Umbilical cord (tissue), 1 donor: ENCODE measurements at regions not wholly inside any gene's neighbourhood (a gene's known extent, or its start where the extent isn't known, plus 50 kb on each side); places are given as distances from the start of the nearest gene placed in this dataset.
A peak's percentile ranks its signal among the peaks of the same experiment; 100 is the strongest.

Experiments used
- DNase-seq: peaks from one replicate; pipeline ENCODE4 v3.0.0-alpha.2; 2015; ENCODE audit warnings: low spot score

DNA sequence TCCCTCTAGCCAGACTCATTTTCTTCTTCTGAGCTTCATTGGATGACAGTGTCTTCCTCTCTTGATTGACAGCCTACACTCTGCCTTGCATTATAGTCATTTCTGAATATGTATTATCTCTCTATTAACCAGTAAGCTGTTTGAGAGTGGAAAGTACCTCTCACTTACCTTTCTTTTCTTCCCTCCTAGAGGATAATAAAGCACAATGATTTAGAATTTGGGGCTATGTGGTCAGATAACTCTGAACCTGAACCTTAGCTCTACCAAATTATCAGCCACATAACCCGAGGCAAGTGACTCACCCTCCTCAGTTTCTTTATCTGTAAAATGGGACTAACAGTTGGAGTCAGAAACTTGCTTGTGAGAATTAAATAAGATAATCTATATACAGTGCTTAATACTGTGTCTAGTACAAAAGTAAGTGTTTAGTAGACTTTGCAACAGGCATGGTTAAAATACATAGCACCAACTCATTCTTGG lies 331.8 kb upstream of the TBL1XR1 start:
- DNase-seq, result no peak

- DNase-seq, result peak; percentile 79
Observed at GRCh38 chr3:177529716-177530335, 332.5 kb upstream of the TBL1XR1 start.

DNA sequence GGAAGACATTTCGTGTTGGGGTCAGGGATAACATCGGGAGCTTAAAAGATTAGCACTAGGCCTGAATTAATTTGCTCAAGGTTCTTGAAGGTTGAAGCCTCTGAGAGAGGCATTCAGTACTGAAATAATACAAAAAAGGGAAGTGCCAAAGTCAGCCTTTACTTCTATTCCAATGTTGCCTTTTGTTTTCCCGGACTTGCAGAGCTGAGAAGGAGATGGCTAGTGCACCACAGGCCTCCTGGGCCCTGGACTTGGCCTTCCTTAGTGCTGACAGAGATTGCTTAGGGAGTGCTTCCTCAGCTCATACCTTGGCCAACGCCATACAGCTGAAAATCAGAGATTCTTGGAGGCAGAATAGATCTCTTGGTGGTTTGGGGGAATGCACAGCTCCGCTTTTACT lies 333.6 kb upstream of the TBL1XR1 start:
- DNase-seq, result no peak

DNA sequence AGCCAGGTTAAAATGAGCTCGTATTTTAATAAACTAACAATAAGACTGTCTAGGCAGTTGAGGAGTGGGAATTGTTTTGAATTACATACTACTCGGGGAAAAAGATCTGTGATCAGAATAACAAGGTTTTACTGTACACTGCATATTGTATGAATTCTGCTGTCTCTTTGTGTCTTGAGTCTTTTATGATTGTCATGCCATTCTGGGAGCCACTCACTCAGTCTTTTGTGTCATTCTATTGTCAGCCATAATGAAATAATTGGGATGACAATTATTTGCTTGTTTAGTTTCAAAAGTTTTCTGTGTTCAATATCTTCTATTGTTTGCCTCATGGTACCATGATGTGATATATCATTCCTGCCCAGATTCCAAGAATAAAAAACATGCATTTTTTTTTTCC lies 339.6 kb upstream of the TBL1XR1 start:
- DNase-seq, result no peak

GRCh38 chr3:177537612-177538011 lies 340.3 kb upstream of the TBL1XR1 start:
- DNase-seq, result no peak

DNA sequence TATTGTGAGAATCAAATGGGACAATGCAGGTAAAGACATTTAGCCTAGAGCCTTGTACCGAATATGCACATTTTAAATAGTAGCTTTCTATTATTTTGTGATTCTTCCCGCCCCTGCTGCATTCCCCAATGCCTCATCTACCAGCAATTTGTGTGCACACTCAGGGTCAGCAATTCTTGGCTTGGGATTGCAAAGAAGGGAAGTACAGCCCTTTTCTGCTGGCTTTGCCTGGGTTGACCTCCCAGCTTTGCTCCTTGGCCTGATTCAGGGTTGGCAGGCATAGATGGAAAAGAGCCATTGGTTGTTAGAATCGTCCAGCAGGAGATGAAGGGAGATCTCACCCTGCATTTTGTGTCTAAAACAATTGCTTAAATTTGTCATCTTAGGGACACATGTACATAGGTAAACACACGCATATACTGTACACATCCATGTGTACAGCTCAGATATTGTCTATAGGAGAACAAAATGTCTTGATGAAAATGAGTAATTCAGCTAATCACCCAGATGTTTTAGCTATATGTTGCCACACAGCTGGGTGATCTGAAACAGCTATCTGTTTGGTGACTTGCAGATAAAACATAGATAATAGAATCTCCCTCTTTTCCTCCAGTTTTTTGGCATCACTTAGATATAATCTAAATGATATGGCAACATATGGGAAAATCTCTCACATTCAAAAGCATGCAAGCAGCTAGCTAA lies 340.9 kb upstream of the TBL1XR1 start:
- peak; percentile 34 for DNase-seq

- no peak for DNase-seq
Observed at GRCh38 chr3:177538750-177539730, 341.8 kb upstream of the TBL1XR1 start.

- DNase-seq, result no peak
Observed at GRCh38 chr3:177541541-177541940, 344.3 kb upstream of the TBL1XR1 start.

DNA sequence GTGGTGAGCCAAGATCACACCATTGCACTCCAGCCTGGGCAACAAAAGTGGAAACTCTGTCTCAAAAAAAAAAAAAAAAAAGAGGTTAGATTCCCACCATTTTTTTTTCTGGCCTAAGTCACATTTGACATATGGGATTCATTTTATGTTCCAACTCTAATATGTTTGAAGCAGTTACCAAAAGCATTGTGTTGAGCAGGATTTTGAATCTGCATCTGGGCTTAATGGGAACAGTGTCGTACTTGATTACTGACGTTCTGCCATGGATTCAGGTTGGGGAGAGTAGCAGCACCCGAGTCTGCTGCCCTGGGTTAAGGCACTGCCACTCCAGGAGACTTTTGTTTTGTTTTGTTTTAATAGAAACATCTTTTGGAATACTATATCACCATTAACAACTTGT lies 348.7 kb upstream of the TBL1XR1 start:
- no peak for DNase-seq

- peak; percentile 22 for DNase-seq
Observed at GRCh38 chr3:177547711-177548350, 350.5 kb upstream of the TBL1XR1 start.

DNA sequence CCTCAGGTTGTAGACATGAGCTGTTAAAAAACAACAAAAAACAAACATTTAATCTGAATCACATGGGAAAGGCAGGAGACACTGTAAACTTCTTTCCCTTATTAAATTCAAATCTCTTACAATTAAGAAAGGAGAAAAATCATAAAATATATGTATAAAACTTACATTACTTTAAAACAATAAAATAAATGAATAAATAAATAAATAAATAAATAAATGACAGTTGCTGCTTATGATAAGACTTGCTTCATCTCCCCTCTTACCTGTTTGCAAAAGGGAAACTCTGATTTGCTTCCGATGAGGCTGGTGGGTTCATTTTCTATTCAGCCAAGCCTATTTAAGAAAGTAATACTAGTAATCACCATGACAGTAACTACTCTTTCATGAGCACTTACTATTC lies 353.4 kb upstream of the TBL1XR1 start:
- no peak for DNase-seq

GRCh38 chr3:177551431-177551836 lies 354.2 kb upstream of the TBL1XR1 start:
- DNase-seq, result no peak

GRCh38 chr3:177552051-177552450 lies 354.8 kb upstream of the TBL1XR1 start:
- DNase-seq, result no peak

DNA sequence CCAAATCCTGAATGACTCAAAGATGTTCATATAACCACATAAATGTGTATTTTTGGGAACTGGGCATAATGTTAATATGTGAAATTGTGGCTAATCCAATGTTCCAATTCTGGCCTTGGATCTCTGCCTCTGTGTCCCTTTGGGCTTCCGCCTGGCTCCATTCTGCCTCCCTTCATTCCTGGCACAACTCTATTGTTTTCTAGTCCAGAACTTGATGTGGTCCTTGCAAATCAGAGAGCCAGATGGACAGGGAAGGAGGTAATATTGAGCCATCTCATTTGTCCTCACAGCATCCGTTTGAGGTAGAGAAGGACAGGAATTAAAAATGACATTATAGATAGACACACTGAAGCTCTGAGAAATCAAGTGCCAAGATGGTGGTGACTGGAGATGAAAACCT lies 355.7 kb upstream of the TBL1XR1 start:
- no peak for DNase-seq

DNA sequence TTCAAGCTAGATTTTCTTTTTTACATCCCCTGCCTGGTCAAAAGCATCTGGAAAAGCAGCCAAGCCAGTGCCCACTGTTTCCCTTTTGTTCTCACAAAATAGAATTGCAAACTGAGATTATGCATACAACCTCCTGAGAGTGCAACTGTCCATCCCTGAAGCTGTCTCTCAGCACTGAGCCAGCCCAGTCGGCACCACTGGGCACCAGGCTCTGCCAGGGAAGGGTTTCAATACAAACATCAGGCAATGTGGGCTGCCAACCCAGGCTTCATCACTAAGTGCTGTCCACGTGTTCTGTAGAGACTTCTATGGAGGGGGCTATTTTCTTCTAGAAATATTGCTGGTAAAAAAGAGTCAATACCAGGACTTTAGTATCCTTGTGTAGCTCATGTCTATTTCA lies 356.3 kb upstream of the TBL1XR1 start:
- no peak for DNase-seq

GRCh38 chr3:177554895-177555759 lies 357.8 kb upstream of the TBL1XR1 start:
- peak; percentile 34 for DNase-seq

- no peak for DNase-seq
Observed at GRCh38 chr3:177557548-177557947, 360.3 kb upstream of the TBL1XR1 start.

DNA sequence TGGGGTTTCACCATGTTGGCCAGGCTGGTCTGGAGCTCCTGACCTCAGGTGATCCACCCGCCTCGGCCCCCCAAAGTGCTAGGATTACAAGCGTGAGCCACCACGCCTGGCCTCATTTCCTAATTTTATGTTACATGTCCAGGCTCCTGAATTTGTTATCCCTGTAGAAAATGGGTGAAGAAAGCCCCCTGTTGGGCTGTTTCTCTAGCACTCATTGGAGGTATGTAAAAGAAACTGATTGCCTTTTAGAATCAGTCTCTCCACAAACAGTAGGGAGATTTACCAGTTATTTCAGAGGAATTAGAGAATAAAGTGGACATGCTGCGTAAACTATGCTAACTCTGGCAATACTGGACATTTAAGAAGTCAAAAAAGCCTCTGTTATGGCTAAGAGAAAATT lies 364.1 kb upstream of the TBL1XR1 start:
- DNase-seq, result no peak

DNA sequence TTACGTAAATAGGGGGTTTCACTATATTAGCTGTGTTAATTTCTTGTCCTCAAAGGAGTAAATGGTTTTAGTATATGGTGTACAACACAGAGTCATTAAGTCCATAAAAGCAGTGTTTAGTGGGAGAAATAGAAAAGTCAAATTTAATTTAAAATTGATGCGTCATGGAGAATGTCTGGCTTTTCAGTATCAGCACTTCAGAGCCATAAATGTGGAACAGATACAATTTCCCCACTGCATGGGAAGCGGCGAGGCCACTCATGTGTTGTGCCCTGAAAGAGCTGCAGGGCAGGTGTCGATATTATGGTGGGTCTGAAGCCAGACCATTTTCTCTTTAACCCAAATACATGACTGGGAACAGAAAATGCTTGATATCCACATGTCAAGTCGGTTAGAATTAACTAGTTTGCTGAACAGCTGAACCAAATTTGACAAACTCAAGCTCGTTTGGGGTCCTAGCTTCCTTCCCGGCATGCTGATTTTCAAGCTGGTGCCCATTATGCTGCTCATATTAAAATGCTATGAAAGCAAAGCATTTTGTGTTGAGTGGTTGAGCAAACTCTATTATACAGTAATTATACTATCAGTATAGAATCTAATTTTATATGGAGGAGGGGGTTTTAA lies 364.6 kb upstream of the TBL1XR1 start:
- DNase-seq, result no peak

DNA sequence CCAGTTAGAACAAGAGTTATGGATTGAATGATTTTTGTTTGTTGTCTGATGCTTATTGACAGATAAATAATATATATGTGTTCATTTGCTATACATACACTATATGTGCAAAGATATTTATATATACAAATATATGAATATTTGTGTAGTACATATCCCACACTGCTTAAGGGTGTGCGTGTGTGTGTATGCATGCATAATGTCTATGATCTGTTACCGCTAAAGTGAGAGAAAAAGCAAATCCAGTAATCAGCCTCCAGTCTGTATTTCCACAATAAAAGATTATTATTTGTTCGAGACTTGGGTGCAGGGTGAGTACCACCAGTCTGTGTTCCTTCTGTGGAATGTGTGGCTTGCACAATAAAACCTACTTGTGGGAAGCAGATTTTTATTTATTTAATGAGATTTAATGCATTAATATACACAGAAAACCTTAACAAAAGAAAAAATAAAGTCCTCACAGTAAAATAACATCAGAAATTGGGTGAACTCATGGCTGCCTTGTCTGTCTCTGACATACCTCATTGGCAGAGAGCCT lies 366.0 kb upstream of the TBL1XR1 start:
- DNase-seq, result no peak
